G401 (cell line): ENCODE measurements at regions not wholly inside any gene's neighbourhood (a gene's known extent, or its start where the extent isn't known, plus 50 kb on each side); places are given as distances from the start of the nearest gene placed in this dataset.

Source experiments
- DNase-seq: peaks from one replicate; pipeline ENCODE4 v3.0.0-alpha.2; 2015; ENCODE audit warnings: low spot score
- in situ Hi-C: cut with HindIII; loops from 2 replicates; pipeline ENCODE4 v1.10.0; 2016; ENCODE audit warnings: low sequenced_read_pairs, mixed read lengths

- DNase-seq = no peak
- in situ Hi-C loops = no loop called here
These were observed 229.6 kb upstream of the AGA start for GRCh38 chr4:177671845-177672244.

- in situ Hi-C loops = no loop called here
- DNase-seq = no peak
These were observed 231.8 kb upstream of the AGA start for GRCh38 chr4:177673985-177674489.

DNA sequence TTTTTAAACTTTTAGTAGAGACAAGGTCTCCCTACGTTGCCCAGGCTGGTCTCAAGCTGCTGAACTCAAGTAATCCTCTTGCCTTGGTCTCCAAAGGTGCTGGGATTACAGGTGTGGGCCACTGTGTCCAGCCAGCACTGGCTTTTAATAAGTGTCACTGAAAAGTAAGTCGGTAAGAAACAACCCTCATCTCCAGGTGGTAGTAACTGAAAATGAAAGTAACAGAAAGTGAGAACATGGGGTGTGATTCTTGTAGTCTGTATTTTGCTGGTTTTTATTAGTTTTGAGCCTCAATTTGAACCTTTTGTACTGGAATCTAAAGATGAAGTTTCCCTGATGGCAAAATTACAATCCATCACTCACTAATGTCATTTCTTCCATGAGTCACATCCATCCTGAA is 238.1 kb upstream of the AGA start:
- DNase-seq = no peak
- in situ Hi-C loops = no loop called here

DNA sequence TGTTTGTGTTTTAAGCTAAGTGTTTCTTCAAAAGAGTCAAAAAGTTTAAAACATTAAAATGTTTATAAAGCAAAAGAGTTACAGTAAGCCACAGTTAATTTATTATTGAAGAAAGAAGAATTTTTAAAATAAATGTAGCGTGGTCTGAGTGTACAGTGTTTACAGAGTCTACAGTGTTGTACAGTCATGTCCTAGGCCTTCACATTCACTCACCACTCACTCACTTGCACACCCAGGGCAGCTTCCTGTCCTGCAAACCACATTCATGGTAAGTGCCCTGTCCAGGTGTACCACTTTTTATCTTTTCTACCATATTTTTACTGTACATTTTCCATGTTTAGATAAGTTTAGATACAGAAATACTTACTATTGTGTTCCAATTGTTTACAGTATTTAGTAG is 239.7 kb upstream of the AGA start:
- in situ Hi-C loops = no loop called here

GRCh38 chr4:177687117-177687516 is 244.9 kb upstream of the AGA start:
- no peak for DNase-seq
- in situ Hi-C loops = no loop called here

More for the DNA sequence above, 239.7 kb upstream of the AGA start:
- DNase-seq = no peak

DNA sequence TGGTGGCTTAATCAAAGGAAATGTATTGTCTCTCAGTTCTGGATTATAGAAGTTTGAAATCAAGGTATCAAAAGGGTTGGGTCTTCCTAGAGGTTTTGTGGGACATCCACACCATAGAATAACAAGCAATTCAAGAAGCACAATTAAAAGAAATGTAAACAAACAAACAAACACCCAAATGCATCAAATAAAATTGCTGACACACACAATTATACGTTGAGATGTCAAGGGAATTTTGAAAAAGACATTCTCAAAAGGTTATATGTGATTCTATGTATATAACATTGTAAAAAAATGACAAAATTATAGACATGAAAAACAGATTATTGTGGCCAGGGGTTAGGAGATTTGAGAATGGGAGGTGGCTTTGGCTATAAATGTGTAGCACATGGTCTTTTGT is 250.7 kb upstream of the AGA start:
- in situ Hi-C loops = no loop called here
- DNase-seq = no peak

- in situ Hi-C loops = no loop called here
- DNase-seq = no peak
These were observed 254.3 kb upstream of the AGA start for GRCh38 chr4:177696438-177696966.

DNA sequence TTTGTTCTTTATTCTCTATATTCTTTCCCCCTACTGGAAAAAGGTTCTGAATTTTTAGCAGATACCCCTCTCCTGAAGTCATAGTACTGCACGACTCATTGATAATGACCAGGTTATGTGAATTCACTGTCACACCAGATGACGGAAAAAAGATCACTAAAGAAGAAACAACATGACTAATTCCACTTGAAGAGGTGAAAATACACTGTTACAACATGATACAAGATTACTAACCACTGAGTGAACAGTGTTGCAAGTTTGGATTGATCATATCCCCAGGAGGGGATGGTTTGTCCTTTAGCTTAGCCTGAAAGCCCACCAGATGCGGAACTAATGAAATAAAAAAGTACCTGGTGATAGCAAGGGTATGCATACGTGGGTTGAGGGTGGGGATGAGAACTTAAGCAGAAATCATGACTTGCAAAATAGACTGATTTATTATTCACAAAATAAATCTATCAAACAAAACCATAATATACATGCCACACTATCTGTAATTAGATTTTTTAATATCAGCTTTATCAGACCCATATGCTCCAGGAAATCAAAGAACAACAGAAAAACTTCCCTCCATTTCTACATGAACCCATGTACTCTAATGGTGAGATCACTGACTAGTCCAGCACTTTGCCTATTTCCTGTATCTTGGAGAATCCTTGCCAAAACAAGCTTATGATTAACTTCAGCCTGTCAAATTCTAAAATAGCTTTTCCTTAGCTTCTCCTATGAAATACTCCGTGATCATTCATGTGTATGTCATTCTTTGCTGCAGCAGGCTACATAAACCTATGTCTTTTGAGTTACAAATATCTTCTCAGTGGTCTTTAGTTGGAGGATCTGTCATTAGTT is 257.4 kb upstream of the AGA start:
- DNase-seq = no peak
- in situ Hi-C loops = no loop called here

- no peak for DNase-seq
- in situ Hi-C loops = no loop called here
These were observed 264.7 kb upstream of the AGA start for GRCh38 chr4:177706916-177707315.

DNA sequence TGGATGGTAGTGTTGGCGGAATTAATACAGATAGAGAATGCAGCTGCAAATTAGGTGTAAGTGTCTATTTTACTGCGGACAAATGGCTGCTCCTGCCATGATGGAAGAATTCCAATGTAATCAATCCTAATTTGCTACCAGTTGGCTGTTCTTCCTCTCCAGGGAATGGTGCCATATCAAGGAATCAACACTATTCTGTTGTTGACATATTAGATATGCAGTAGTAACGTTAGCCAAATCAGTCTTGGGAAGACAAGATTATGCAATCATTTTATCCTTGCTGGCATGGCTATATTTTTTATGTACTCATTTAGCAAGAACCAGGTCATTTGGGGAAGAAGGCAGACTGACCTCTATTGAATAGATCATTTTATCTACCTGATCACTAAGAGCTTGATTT is 271.2 kb upstream of the AGA start:
- no peak for DNase-seq
- in situ Hi-C loops = no loop called here

DNA sequence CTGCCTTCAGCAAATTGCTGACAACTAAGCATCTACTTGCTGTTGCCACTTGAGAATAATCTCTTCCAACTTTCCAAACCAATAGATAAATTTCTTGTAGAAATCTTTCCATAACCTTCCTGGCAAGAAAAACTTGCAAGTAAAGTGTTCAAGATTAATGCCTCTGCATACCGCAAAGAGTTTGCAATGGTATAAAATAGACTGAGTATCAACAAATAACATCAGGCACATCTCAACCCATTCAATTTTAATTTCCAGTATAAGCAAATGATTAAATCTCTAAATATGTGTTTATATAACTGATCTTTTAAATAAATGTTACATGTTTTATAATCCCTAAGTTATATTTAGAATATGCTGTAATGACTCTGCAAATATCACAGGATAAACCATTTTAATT is 275.2 kb upstream of the AGA start:
- in situ Hi-C loops = no loop called here
- no peak for DNase-seq

- DNase-seq = no peak
- in situ Hi-C loops = no loop called here
These were observed 276.3 kb upstream of the AGA start for GRCh38 chr4:177718514-177718913.

GRCh38 chr4:177726111-177726510 is 283.9 kb upstream of the AGA start:
- no peak for DNase-seq
- in situ Hi-C loops = no loop called here

- DNase-seq = no peak
- in situ Hi-C loops = no loop called here
These were observed 286.3 kb upstream of the AGA start for GRCh38 chr4:177728361-177729152.

- no peak for DNase-seq
- in situ Hi-C loops = no loop called here
These were observed 287.4 kb upstream of the AGA start for GRCh38 chr4:177729681-177730080.

DNA sequence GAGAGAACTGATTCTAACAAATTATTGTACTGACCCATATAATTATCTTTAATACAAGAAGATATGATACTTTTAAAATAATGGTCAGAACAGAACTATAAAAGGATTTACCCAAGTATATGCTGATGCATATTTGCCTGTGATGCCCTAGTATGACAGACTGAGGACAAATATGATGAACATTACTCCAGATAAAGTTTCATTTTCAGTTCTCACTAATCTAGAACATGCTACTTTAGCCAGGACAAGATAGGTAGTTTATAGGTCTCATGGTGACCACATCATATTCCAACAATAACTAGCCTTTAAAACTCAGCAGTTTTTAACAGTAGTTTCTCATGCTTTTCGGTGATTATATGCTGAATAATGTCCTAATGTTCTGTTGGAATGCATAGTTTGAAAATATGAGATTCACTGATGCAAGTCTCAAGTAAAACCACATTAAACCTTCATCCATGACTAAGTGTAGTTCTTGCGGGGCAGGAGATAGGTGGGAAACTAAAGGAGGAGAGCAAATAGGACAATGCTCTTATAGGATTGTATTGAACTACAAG is 295.2 kb upstream of the AGA start:
- no peak for DNase-seq
- in situ Hi-C loops = no loop called here

DNA sequence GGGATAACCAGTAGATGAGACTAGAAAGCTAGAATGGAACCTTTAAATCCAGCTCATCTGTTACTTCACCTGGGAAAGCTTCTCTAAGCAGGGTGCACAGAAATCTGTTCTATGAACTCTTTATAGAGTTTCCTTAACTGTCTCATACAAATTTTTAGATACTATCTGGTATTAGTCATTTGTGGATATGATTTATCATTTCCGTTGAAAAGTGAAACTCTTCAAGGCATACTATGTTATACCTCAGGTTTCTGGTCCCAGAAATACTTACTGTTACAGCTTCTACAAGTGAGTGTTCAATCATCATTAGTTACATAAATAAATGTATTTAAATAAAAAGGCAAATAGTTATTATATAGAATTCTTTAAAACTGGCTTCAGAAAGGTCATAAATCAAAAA is 298.3 kb upstream of the AGA start:
- in situ Hi-C loops = no loop called here
- DNase-seq = no peak

GRCh38 chr4:177759729-177760128 is 317.5 kb upstream of the AGA start:
- in situ Hi-C loops = no loop called here
- no peak for DNase-seq

GRCh38 chr4:177761692-177762091 is 319.5 kb upstream of the AGA start:
- in situ Hi-C loops = no loop called here
- DNase-seq = no peak

GRCh38 chr4:177769155-177769554 is 326.9 kb upstream of the AGA start:
- no peak for DNase-seq
- in situ Hi-C loops = no loop called here
